ENCODE measurements at regions not wholly inside any gene's neighbourhood (a gene's known extent, or its start where the extent isn't known, plus 50 kb on each side); places are given as distances from the start of the nearest gene placed in this dataset.
"Not testable (repeated sequence)": the region's sequence is repeated elsewhere in the genome, so short reads cannot be mapped to it uniquely, and the experiment has no call there.

DNA sequence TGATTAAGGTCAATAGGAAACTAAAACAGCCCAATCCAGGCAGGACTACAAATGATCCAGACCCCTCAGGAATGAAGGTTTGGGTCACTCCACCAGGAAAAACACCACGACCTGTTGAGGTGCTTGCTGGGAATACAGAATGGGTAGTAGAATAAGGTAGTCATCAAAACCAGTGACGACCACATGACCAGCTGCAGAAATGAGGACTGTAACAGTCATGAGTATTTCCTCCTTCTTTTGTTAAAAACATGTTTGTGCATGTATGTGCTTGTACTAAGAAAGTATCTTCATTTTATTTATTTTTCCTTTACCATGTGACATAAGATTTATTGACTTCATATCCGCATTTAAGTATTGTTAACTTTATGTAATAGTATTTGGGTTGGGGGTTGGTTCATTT is 603.5 kb upstream of the NR3C2 start:
- DNase-seq (ENCODE audit: low read depth) = no peak

DNA sequence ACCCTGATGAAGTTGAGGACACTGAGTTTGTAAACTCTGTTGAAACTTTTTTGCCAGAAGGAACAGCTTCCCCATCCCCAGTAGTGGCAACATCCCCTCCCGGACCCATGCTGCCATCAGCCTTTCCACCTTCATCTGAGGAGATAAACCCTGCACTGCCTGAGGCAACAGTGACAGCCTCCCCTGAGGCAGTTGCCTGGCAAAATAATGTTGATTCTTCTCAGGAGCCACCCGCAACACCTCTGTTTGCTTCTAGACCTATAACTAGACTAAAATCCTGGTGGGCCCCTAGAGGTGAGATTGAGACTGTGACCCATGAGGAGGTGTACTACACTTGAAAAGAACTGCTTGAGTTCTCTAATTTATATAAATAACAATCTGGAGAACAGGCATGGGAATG is 597.6 kb upstream of the NR3C2 start:
- DNase-seq (ENCODE audit: low read depth) = not testable (repeated sequence)

DNA sequence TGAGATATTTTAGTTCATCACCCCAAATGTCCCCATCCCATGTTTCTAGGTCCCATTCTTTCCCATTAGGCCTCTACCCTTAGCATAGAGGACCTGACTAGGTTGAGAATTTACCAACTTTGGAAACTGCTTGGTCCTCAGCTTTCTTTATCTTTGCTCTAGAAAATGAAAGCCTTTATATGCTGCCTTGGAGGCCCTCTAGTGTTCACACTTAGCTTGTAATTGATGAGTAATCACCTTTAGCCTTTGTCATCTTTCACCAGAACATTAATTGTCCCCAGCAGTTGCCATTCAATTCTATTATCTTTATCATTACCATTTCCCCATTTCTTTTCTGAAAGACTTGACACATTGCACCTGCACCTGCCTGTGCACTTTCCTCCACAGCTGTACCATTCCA is 589.2 kb upstream of the NR3C2 start:
- peak; percentile 32 for DNase-seq (ENCODE audit: low read depth)

DNA sequence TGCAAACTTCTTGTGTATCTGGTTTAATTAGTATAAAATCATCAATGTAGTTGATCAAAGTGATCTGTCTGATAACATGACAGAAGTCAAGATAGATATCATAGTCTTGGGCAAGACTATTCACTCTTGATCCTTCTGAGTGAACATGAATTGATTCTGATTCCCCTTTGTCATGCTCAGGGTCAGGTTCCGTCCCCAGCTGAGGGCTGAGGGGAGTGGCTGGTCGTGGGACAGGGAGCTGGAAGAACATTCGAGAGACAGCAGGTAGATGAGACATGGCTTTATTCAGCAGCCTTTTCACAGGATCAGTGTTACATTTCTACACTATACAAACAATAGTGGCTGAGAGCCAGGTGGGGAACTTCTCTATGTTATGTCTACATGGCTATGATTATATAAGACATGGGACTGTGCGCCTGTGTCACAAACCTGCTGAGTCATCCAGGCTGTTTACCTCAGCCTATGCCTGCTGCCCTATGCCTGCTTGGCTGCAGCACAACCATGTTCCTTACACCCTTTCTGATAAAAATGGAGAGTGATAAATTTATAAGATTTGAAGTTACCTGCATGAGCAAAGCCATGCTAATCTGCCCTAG is 586.9 kb upstream of the NR3C2 start:
- DNase-seq (ENCODE audit: low read depth) = no peak

DNA sequence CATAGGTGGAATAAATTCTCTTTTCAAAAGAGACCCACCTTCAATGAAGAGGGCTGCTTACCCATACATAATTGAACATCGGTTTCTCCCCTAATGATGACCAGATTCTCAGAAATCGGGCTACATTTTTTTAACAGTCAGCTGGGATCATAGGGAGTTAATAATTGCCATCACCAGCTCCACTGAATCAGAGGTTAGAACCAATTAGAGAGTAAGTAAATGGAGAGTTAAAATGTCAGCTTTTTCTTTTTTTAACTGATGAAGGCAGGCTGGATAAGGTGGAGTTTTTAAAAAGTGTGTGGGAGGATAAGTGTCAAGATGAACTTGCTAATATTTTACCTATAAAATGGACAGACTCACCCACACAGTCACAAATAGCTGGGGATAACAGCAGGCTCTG is 584.5 kb upstream of the NR3C2 start:
- DNase-seq (ENCODE audit: low read depth) = no peak

DNA sequence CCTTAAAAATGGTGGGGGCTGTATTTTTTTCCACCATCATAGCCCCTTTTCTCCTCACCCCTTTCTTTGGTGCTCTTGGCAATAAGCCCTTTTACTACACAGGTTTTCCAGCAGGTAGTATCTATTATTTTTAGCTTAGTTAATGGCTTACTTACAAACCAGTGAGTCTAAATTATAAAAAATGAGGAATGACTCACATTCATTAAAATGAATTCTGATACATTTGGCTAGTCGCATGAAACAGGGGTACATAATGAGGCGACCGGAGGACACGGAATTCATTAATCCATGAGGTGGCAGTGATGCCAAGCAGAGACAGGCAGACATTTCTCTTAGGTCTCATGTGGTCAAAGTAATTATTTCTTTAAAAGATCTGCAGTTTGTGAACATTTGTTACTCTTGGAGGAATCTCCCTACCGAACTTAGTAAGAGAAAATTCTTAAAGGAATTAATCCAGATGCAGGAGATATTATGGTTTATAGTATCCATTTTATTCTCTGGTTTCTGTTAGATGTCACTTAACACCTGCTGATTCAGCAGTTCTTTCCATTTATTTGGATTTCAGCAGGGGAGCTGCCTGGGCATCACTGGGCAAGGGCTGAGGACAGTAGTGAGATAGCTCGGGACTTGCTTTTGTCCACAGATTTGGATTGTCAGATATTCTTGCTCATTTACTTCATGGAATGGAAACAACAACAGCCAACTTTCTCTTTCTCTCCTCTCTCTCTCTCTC is 575.0 kb upstream of the NR3C2 start:
- no peak for DNase-seq (ENCODE audit: low read depth)

DNA sequence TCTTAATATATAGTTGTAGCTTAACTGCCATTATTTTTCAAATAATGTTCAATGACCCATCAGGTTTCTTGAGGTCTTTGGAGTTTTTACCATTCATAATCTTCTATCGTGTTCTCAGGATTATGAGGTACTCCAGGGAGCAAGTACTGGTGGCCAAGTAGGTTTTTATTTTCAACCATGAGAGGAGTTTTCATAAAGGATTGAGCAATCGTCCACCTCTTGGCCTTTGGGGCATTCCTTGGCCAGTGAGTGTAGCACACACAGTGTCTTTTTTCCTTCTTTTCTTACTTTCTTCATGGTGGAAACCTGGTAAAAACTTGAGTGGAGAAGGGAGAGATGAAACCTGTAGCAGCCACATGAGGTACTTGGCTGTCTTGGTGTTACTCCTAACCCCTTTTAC is 567.0 kb upstream of the NR3C2 start:
- DNase-seq (ENCODE audit: low read depth) = no peak

DNA sequence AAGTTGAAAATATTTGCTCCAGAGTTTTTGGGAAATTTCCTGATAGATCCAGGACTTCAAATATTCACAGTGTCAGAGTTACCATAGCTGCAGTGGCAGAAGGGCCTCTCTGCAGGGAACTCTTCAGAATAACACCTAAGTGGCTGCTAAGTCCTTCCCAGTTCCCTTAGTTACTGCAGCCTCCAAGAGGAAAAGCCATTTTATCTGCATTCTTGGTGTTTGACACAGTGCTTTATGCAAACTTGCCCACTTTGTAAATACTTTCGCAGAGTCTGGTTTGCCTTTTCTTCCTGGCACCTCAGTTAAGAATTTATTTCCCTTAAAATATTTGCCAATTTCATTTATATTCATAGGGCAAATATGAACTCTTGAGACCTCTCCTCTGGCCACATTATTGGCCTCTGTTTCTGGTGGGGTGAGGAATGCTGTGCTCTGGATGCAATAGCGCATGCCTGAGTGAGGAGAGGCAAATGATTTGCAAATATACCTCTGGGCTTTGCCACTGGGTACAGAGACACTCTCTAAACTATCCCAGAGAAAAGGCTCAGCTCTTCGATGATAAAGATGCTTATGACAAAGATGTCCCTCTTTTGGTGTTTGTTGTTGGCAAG is 566.3 kb upstream of the NR3C2 start:
- DNase-seq (ENCODE audit: low read depth) = no peak

DNA sequence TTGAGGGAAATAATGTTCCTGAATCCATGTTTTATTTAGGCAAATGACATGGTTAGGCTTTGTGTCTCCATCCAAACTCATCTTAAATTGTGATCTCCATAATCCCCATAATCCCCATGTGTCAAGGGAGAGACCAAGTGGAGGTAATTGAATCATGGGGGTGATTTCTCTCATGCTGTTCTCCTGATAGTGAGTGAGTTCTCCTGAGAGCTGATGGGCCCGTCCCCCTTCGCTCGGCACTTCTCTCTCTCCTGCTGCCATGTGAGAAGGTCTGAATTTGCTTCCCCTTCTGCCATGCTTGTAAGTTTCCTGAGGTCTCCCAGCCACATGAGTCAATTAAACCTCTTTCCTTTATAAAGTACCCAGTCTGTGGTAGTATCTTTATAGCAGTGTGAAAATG is 563.0 kb upstream of the NR3C2 start:
- no peak for DNase-seq (ENCODE audit: low read depth)

DNA sequence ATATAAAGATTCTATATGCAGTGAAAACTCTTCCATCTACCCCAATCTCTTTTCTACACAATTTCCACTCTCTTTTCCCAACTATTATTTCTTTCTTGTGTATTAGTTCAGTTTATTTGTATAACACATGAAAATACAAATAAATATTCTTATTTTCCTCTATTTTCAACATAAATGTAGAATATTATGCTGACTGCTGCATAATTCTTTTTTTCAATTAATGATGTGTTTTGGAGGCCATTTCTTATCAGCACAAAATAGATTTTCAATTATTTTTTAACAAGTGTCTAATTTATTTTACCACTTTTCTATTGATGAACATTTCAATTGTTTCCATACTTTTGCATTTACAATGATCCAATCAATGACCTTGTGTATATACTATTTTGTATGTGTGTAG is 557.7 kb upstream of the NR3C2 start:
- DNase-seq (ENCODE audit: low read depth) = no peak

DNA sequence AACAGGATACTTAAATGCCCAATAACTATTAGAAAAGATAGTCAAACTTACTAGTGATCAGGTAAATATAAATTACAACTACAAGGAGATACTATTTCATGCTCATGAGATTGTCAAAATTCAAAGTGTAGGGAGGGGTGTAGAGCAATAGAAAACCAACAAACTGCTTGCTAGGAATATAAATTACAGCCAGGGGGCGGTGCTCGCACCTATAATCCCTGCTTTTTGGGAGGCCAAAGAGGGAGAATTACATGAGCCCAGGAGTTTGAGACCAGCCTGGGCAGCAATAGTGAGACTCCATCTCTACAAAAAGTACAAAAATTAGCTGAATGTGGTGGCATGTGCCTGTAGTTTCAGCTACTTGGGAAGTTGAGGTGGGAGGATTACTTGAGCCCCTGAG is 556.5 kb upstream of the NR3C2 start:
- peak; percentile 26 for DNase-seq (ENCODE audit: low read depth)

DNA sequence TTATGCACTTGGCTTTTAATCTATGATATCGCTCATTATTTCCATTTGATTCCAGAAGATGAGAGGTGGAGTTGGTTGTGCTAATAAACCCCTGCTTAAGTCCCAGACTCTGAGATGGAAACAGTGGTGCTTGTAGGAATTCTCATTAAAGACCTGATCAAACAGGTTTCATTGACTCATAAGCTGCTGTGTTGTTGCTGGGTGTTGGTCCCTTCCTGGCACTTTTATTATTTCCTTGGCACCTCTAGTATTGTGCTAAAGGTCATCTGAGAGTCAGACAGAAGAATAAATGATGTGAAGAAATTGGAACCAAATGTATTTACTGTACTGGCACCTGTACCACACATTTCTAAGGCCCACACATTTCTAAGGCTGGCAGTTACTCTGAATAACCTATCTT is 544.7 kb upstream of the NR3C2 start:
- DNase-seq (ENCODE audit: low read depth) = no peak

DNA sequence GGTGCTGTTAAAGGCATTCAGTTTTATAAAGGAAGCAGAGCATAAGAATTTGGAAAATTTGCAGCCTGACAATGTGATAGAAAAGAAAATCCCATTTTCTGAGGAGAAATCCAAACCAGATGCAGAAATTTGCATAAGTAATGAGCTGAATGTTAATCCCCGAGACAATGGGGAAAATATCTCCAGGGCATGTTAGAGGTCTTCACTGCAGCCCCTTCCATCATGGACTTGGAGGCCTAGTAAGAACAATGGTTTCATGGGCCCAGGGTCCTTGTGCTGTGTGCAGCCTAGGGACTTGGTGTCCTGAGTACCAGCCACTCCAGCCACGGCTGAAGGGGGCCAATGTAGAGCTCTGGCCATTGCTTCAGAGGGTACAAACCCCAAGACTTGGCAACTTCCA is 542.7 kb upstream of the NR3C2 start:
- DNase-seq (ENCODE audit: low read depth) = no peak

DNA sequence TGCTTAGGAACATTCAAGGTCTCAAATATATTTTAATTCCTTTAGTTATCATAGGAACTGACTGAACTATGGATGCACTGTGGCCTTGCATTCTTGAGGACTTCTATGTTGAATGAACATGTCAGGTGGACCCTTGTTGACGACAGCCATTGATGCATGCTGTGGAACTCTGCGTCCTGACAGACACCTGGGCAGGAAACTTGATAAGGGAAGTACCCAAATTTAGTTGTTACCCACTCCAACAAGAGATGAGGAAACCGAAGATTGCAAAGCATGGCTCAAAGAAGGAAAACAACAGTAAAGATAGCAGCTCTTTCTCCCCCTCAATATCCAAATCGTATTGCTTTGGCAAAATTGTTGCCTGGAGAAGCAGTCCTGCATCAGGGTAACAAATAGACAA is 540.0 kb upstream of the NR3C2 start:
- DNase-seq (ENCODE audit: low read depth) = no peak

DNA sequence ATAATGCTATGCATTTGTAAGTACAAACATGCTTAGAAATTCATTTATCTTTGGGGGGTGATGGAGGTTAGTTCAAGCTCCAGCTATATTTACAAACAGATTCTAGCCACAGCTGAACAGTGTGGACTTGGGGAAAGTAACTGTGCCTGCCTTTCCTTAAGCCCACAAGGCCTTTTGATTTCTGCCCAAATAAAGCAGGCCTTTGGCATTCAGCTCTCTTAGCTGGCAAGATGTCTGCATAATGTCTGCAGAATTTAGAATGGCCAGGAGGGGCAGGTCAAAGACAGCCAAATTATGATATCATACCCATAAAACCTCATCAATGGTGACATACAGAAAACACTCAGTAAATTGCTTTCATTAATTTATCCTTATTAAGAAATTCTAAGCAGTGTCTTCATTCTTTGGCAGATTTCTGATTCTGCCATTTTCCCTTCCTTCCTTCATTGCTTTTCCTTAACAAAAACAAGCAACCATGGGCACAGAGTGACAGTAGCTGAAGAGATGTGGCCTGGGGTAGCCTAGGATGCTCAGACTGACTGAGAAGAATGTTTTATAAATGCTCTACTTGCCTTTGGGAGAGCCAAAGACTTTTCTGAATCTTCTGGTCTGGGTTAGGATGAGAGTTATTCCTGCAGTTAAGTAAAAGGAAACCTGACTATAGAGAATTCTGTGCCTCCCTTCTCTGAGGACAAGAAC is 538.7 kb upstream of the NR3C2 start:
- DNase-seq (ENCODE audit: low read depth) = no peak

DNA sequence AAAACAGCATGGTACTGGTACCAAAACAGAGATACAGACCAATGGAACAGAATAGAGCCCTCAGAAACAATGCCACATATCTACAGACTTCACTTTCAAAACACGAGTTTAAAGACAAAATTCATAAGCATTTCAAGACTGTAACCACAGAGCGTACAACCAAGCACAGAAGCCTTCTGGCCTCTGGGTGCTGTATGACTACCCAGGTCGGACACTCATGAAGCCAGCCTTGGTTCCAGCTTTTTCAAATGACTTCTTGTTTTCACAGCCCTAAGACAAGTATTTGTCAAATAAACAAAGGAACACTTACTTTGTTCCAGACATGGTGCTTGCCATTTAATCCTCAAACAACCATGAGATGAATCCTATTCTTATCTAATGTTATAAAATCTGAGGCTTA is 536.1 kb upstream of the NR3C2 start:
- no peak for DNase-seq (ENCODE audit: low read depth)

DNA sequence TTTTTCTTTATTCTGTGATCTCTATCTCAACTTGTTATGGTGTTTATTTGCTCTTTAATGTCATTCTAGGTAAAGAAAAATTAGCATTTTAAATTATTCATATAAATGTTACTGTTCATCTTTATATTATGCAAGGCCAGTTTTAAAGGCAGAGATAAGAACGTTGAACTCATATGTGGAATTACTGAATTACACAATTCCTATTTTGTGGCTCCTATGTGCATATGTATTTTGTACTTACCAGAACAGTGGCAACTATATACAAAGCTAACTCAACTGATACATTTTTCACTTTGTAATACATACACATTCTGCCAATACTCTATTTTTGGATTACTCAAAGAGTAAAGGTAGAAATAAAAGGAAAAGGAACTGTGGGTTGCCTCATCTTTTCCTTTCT is 533.2 kb upstream of the NR3C2 start:
- DNase-seq (ENCODE audit: low read depth) = no peak

DNA sequence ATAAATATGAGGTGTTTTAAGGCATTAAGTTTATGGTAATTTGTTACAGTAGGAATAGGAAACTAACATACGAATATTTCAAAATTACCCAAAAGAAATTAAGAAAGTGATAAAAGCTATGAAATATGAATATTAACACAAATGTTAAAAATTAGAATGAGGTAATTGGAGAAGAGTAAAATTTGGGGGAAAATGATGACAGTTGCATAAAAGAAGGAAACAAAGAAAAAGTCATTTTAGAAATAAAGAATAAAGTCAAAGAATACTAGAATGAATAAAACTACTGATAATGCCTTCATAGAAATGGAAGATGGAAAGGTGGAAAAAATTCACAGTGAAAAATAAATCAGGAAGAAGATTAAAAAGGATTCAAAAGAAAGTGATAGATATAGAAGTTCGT is 522.9 kb upstream of the NR3C2 start:
- DNase-seq (ENCODE audit: low read depth) = no peak

DNA sequence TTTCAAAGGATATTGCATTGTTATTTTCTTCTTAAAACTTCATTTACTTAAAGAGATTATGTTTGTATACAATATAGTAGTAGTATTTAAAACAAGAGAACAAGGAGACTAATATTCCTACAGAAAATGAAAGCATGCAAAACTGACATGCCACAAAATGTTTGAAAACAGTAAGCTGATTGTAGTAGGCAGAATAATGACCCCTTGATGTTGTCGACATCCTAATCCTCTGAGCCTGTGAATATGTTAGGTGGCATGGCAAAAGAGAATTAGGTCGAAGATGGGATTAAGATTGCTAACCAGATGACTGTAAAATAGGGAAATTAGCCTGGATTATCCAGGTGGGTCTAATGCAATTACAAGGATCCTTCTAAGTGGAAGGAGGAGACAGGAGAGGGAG is 522.2 kb upstream of the NR3C2 start:
- DNase-seq (ENCODE audit: low read depth) = no peak

DNA sequence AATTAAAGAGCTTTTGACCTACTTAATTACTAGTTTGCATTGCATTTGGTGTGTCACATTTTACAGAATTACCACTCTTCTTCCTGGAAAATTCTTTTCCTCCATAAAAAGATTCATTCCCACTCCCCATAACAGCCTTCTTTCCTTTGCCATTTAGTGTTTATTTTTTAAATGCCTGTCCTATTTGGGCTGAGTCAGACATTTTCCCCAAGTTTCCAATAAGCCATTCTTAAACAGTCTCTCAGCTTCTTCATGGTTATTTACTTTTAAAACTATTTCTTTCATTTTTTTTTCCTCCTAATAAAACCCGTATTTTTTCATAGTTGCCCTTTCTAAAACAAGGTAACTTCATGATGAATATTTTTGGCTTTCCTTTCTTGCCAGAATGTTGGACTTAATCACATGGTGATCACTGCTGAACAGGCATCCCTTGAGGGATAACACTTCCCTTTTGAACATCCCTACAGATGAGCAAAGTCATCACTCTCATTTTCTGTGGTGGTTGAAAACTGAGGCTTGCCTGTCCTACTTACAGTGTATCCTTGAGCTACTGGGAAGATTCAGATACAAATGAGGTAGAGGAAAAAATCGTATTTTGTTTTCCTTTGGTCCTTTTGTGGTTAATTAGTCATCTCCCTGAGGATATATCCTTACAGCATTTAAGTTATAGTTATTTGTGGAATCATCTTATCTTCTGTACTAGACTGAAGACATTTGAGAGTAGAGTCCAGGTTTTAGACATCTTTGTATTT is 520.5 kb upstream of the NR3C2 start:
- peak; percentile 85 for DNase-seq (ENCODE audit: low read depth)

DNA sequence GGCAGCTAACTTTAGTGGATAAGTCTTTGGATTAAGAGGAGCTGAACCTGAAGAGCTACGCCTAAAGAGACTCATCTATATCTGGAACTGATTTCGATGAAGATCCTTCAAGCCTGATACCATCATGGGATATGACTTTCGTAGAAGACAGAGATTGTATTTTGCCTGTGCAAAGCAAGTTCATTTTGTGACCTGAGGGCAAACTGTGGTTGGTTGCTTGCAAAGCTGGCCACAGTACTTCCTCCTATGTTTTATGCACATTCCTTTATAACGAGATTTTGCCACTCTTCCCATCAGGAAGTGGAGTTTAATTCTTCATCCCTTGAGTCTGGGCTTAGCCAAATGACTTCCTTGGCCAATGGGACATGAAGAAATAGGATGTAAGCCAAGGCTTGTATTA is 519.3 kb upstream of the NR3C2 start:
- no peak for DNase-seq (ENCODE audit: low read depth)

DNA sequence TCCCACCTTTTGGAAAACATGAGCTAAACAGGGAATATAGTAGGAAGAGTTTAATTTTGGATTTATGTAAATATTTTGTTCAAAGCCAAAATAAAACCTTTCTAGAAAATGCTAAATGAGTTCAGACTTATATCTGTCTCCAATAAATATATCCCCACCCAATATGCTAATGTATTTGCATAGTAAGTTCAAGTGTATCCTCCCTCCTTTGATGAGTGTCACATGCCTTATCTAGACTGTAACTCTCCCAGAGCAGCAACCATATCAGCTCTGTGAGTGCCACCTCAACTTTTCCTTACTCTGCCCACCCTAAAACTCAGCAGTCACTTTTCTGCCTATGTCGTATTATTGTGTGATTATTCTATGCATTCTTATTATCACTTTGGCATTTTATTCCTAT is 516.1 kb upstream of the NR3C2 start:
- no peak for DNase-seq (ENCODE audit: low read depth)
